Loucy (cell line): ENCODE measurements at regions not wholly inside any gene's neighbourhood (a gene's known extent, or its start where the extent isn't known, plus 50 kb on each side); places are given as distances from the start of the nearest gene placed in this dataset.

Experiments
- H2AFZ ChIP-seq: fragments of 200-600 bp; sonication (generic); 2 replicates; pipeline ENCODE4 v1.6.0; 2016; ENCODE audit warnings: antibody characterized with exemption, mild to moderate bottlenecking, low read length, moderate library complexity
- H3F3A ChIP-seq: fragments of 200-600 bp; 2 replicates; pipeline ENCODE4 v1.6.0; 2016; ENCODE audit warnings: antibody characterized with exemption, low read depth, mild to moderate bottlenecking
- H3K27me3 ChIP-seq: fragments of 200-600 bp; sonication (generic); 2 replicates; pipeline ENCODE4 v1.6.1; 2014; ENCODE audit warnings: low read length, mild to moderate bottlenecking; ENCODE audit not compliant: insufficient read depth, poor library complexity, severe bottlenecking
- H3K36me3 ChIP-seq: fragments of 200-600 bp; sonication (generic); 2 replicates; pipeline ENCODE4 v1.6.1; 2016; ENCODE audit warnings: low read length; ENCODE audit not compliant: insufficient read depth
- H3K4me1 ChIP-seq: fragments of 200-600 bp; sonication (generic); 2 replicates; pipeline ENCODE4 v1.5.1; 2014; ENCODE audit warnings: low read length, mild to moderate bottlenecking; ENCODE audit not compliant: insufficient read depth, poor library complexity, severe bottlenecking
- H3K4me2 ChIP-seq: fragments of 200-600 bp; sonication (generic); 2 replicates; pipeline ENCODE4 v1.6.0; 2014; ENCODE audit warnings: antibody characterized with exemption, low read length, low read depth, mild to moderate bottlenecking; ENCODE audit not compliant: poor library complexity, severe bottlenecking
- H3K4me3 ChIP-seq: fragments of 200-600 bp; sonication (generic); 2 replicates; pipeline ENCODE4 v1.5.1; 2014; ENCODE audit warnings: low read length, mild to moderate bottlenecking, mixed read lengths; ENCODE audit not compliant: poor library complexity, severe bottlenecking
- H3K79me2 ChIP-seq: fragments of 200-600 bp; sonication (generic); 2 replicates; pipeline ENCODE4 v1.6.1; 2014; ENCODE audit warnings: low read length; ENCODE audit not compliant: insufficient read depth
- H3K9ac ChIP-seq: fragments of 200-600 bp; sonication (generic); 2 replicates; pipeline ENCODE4 v1.6.0; 2014; ENCODE audit warnings: mild to moderate bottlenecking, low read depth, low read length, moderate library complexity; ENCODE audit not compliant: poor library complexity, severe bottlenecking
- H3K9me2 ChIP-seq: fragments of 200-600 bp; sonication (generic); replicated peaks from 2 replicates; pipeline ENCODE4 v1.6.1; 2016; ENCODE audit warnings: low read depth, low read length, mixed read lengths
- H3K9me3 ChIP-seq: fragments of 200-600 bp; sonication (generic); 2 replicates; pipeline ENCODE4 v1.6.1; 2014; ENCODE audit warnings: mild to moderate bottlenecking, antibody characterized with exemption, low read length, low read depth; ENCODE audit not compliant: insufficient read depth
- H4K20me1 ChIP-seq: fragments of 200-600 bp; sonication (generic); 2 replicates; pipeline ENCODE4 v1.6.0; 2014; ENCODE audit warnings: antibody characterized with exemption, low read length, mild to moderate bottlenecking; ENCODE audit not compliant: insufficient read depth, poor library complexity, severe bottlenecking
- CTCF ChIP-seq: fragments of 200-600 bp; sonication (generic); conservative IDR thresholded peaks from 2 replicates; pipeline ENCODE4 v1.5.1; 2014; ENCODE audit warnings: mild to moderate bottlenecking, antibody characterized with exemption, low read length
- EZH2phosphoT487 ChIP-seq: fragments of 200-600 bp; IDR thresholded peaks from 2 replicates; pipeline ENCODE4 v1.6.1; 2018; ENCODE audit warnings: antibody characterized with exemption, mild to moderate bottlenecking, moderate library complexity, borderline replicate concordance

DNA sequence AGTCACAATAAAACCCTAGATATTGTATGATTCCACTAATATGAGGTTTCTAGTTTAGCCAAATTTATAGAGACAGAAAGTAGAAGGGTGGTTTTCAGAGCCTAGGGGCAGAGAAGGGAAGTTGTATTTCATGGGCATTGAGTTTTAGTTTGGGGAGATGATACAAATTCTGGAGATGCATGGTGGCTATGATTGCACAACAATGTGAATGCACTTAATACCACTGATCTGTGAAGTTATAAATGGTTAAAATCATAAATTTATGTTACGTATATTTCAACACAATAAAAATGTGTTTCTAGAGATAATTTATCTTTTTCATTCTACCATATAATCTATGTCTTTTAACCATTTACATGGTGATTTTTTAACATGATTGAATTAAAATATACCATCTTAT, 779.3 kb upstream of the BRINP3 start:
- H3K79me2 ChIP-seq, result no peaks in the 10 kb centered on the region
- H3K4me3 ChIP-seq, result no peak overlapping the region
- H3K27me3 ChIP-seq, result no peaks in the 10 kb centered on the region
- H3K4me1 ChIP-seq, result peaks cover 15% of the 10 kb centered on the region
- no peaks in the 10 kb centered on the region for H4K20me1 ChIP-seq
- H2AFZ ChIP-seq, result no peak overlapping the region
- TF ChIP-seq CTCF (no peak), EZH2phosphoT487 (no peak)
- H3K9me2 ChIP-seq, result no peaks in the 10 kb centered on the region
- no peak overlapping the region for H3K9ac ChIP-seq
- H3K36me3 ChIP-seq, result no peaks in the 10 kb centered on the region
- H3K4me2 ChIP-seq, result no peak overlapping the region
- no peaks in the 10 kb centered on the region for H3F3A ChIP-seq
- H3K9me3 ChIP-seq, result peaks cover 5% of the 10 kb centered on the region; the same call in 1 of the 2 replicates

GRCh38 chr1:191260056-191260455, 782.4 kb upstream of the BRINP3 start:
- no peaks in the 10 kb centered on the region for H3K9me2 ChIP-seq
- H3K4me2 ChIP-seq, result peak overlapping the region; percentile 7
- TF ChIP-seq CTCF (no peak), EZH2phosphoT487 (no peak)
- H3K27me3 ChIP-seq, result no peaks in the 10 kb centered on the region
- no peaks in the 10 kb centered on the region for H3K79me2 ChIP-seq
- H4K20me1 ChIP-seq, result no peaks in the 10 kb centered on the region
- H3F3A ChIP-seq, result no peaks in the 10 kb centered on the region
- H3K9me3 ChIP-seq, result peaks cover 3% of the 10 kb centered on the region; the same call in 1 of the 2 replicates
- no peak overlapping the region for H3K9ac ChIP-seq
- H3K4me3 ChIP-seq, result no peak overlapping the region
- no peaks in the 10 kb centered on the region for H3K36me3 ChIP-seq
- H3K4me1 ChIP-seq, result peaks cover 15% of the 10 kb centered on the region
- no peak overlapping the region for H2AFZ ChIP-seq

DNA sequence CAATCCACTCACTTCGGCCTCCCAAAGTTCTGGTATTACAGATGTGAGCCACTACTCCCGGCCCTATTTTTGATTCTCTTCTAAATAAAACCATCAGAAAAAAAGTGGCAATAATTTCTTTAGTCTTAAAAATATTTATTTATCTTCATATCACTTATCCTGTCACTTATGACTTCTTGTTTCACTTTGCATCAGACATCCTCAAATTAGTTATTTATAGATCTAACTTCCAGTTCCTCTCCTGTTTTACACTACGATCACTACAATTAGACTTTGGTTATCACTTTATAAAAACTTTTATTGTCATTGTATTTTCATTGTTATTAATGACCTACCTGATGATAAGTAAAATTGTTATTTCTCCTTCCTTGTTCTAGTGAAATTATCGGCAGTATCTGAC, 783.4 kb upstream of the BRINP3 start:
- Histone ChIP-seq H3F3A (no peaks in the 10 kb centered on the region), H4K20me1 (no peaks in the 10 kb centered on the region), H3K79me2 (no peaks in the 10 kb centered on the region), H3K9me2 (no peaks in the 10 kb centered on the region), H3K9me3 (no peaks in the 10 kb centered on the region), H3K27me3 (no peaks in the 10 kb centered on the region), H3K4me1 (peaks cover 15% of the 10 kb centered on the region), H3K36me3 (no peaks in the 10 kb centered on the region), H3K9ac (no peak overlapping the region), H3K4me2 (no peak overlapping the region), H2AFZ (no peak overlapping the region), H3K4me3 (no peak overlapping the region)
- TF ChIP-seq CTCF (no peak), EZH2phosphoT487 (no peak)
